SK-N-SH (cell line): ENCODE measurements at regions not wholly inside any gene's neighbourhood (a gene's known extent, or its start where the extent isn't known, plus 50 kb on each side); places are given as distances from the start of the nearest gene placed in this dataset.

Source experiments
- EP300 ChIP-seq, 2 experiments: IDR thresholded peaks; 2 replicates each; pipeline versions ENCODE4 v1.4.0 to v1.6.1; 2012; ENCODE audit warnings: borderline replicate concordance in 1 of 2, low read depth in 1 of 2, low read length in 1 of 2
- EZH2phosphoT487 ChIP-seq: fragments of 200-600 bp; sonication (generic); IDR thresholded peaks from 2 replicates; pipeline ENCODE4 v1.6.1; 2017; ENCODE audit warnings: low read depth, mixed run types, mild to moderate bottlenecking, antibody characterized with exemption, moderate library complexity, borderline replicate concordance
- FOSL2 ChIP-seq: IDR thresholded peaks from 2 replicates; pipeline ENCODE4 v1.4.0; 2012; ENCODE audit warnings: low read depth, mild to moderate bottlenecking, moderate library complexity, borderline replicate concordance
- GABPA ChIP-seq: IDR thresholded peaks from 2 replicates; pipeline ENCODE4 v1.4.0; 2012; ENCODE audit warnings: low read depth, mild to moderate bottlenecking
- JUND ChIP-seq: IDR thresholded peaks from 2 replicates; pipeline ENCODE4 v1.4.0; 2012
- MXI1 ChIP-seq: IDR thresholded peaks from 2 replicates; pipeline ENCODE4 v1.6.1; 2012; ENCODE audit warnings: mild to moderate bottlenecking, low read depth, low read length, improper control_type of control experiment
- POLR2AphosphoS5 ChIP-seq: IDR thresholded peaks from 2 replicates; pipeline ENCODE4 v1.6.1; 2012; ENCODE audit warnings: low read depth, low read length
- RXRA ChIP-seq: IDR thresholded peaks from 2 replicates; pipeline ENCODE4 v1.4.0; 2012; ENCODE audit warnings: low read depth, mild to moderate bottlenecking, borderline replicate concordance
- SIN3A ChIP-seq: IDR thresholded peaks from 2 replicates; pipeline ENCODE4 v1.6.1; 2012; ENCODE audit warnings: low read depth, mild to moderate bottlenecking, low read length, moderate library complexity, borderline replicate concordance
- TAF1 ChIP-seq: IDR thresholded peaks from 2 replicates; pipeline ENCODE4 v1.6.1; 2012; ENCODE audit warnings: low read depth, mild to moderate bottlenecking, low read length, moderate library complexity, borderline replicate concordance
- TF ChIP-seq, protein P1 (sequence below): IDR thresholded peaks from 2 replicates; pipeline ENCODE4 v1.4.0; 2012; ENCODE audit warnings: low read depth, borderline replicate concordance
- TF ChIP-seq, protein P2 (sequence below): IDR thresholded peaks from 2 replicates; pipeline ENCODE4 v1.6.1; 2012; ENCODE audit warnings: mild to moderate bottlenecking, low read depth, low read length, moderate library complexity
- TF ChIP-seq, protein P3 (sequence below): fragments of 200-600 bp; sonication (generic); IDR thresholded peaks from 2 replicates; pipeline ENCODE4 v1.6.1; 2017; ENCODE audit warnings: antibody characterized with exemption, mild to moderate bottlenecking, moderate library complexity
- TF ChIP-seq, protein P4 (sequence below): IDR thresholded peaks from 2 replicates; pipeline ENCODE4 v1.4.0; 2012; ENCODE audit warnings: low read depth

DNA sequence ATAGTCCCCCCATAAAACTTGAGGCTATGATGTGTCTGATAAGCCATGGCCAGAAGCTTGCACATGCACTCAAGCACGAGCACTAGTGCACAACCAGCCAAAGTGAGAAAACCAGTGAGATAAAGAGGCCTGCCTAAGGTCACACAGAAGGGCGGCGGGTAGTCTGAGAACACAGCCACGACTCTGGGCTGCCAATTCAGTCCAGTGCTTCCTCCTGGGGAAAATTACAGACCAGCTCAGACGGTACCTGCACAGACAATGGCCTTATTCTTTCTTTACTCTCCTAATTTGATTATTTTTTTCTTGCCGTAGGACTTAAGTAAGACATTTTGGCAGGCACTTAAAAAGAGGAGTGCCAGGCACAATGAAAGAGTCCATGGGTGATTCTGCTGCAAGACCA is 533.2 kb upstream of the FAT1 start:
- TF ChIP-seq GABPA (no peak), FOSL2 (no peak), SIN3A (no peak), EZH2phosphoT487 (no peak), TAF1 (no peak), EP300 (IDR thresholded peaks at IDR 0.05; ENCODE audit: borderline replicate concordance in 1 of 2, low read depth in 1 of 2, low read length in 1 of 2) (no peak), POLR2AphosphoS5 (no peak), RXRA (no peak), JUND (no peak), MXI1 (no peak)
- TF ChIP-seq, protein P1, sequence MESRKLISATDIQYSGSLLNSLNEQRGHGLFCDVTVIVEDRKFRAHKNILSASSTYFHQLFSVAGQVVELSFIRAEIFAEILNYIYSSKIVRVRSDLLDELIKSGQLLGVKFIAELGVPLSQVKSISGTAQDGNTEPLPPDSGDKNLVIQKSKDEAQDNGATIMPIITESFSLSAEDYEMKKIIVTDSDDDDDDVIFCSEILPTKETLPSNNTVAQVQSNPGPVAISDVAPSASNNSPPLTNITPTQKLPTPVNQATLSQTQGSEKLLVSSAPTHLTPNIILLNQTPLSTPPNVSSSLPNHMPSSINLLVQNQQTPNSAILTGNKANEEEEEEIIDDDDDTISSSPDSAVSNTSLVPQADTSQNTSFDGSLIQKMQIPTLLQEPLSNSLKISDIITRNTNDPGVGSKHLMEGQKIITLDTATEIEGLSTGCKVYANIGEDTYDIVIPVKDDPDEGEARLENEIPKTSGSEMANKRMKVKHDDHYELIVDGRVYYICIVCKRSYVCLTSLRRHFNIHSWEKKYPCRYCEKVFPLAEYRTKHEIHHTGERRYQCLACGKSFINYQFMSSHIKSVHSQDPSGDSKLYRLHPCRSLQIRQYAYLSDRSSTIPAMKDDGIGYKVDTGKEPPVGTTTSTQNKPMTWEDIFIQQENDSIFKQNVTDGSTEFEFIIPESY, result no peak
- TF ChIP-seq, protein P2, sequence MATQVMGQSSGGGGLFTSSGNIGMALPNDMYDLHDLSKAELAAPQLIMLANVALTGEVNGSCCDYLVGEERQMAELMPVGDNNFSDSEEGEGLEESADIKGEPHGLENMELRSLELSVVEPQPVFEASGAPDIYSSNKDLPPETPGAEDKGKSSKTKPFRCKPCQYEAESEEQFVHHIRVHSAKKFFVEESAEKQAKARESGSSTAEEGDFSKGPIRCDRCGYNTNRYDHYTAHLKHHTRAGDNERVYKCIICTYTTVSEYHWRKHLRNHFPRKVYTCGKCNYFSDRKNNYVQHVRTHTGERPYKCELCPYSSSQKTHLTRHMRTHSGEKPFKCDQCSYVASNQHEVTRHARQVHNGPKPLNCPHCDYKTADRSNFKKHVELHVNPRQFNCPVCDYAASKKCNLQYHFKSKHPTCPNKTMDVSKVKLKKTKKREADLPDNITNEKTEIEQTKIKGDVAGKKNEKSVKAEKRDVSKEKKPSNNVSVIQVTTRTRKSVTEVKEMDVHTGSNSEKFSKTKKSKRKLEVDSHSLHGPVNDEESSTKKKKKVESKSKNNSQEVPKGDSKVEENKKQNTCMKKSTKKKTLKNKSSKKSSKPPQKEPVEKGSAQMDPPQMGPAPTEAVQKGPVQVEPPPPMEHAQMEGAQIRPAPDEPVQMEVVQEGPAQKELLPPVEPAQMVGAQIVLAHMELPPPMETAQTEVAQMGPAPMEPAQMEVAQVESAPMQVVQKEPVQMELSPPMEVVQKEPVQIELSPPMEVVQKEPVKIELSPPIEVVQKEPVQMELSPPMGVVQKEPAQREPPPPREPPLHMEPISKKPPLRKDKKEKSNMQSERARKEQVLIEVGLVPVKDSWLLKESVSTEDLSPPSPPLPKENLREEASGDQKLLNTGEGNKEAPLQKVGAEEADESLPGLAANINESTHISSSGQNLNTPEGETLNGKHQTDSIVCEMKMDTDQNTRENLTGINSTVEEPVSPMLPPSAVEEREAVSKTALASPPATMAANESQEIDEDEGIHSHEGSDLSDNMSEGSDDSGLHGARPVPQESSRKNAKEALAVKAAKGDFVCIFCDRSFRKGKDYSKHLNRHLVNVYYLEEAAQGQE, result no peak
- TF ChIP-seq, protein P3, sequence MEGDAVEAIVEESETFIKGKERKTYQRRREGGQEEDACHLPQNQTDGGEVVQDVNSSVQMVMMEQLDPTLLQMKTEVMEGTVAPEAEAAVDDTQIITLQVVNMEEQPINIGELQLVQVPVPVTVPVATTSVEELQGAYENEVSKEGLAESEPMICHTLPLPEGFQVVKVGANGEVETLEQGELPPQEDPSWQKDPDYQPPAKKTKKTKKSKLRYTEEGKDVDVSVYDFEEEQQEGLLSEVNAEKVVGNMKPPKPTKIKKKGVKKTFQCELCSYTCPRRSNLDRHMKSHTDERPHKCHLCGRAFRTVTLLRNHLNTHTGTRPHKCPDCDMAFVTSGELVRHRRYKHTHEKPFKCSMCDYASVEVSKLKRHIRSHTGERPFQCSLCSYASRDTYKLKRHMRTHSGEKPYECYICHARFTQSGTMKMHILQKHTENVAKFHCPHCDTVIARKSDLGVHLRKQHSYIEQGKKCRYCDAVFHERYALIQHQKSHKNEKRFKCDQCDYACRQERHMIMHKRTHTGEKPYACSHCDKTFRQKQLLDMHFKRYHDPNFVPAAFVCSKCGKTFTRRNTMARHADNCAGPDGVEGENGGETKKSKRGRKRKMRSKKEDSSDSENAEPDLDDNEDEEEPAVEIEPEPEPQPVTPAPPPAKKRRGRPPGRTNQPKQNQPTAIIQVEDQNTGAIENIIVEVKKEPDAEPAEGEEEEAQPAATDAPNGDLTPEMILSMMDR, result no peak
- TF ChIP-seq, protein P4, sequence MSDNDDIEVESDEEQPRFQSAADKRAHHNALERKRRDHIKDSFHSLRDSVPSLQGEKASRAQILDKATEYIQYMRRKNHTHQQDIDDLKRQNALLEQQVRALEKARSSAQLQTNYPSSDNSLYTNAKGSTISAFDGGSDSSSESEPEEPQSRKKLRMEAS, result no peak
